ENCODE measurements at regions not wholly inside any gene's neighbourhood (a gene's known extent, or its start where the extent isn't known, plus 50 kb on each side); places are given as distances from the start of the nearest gene placed in this dataset.

- Histone ChIP-seq H3K27ac (ENCODE audit: low read depth, low read length) (no peak overlapping the region), H3K4me1 (ENCODE audit: insufficient read depth, low read length) (peaks cover 20% of the 10 kb centered on the region), H3K9me3 (ENCODE audit: control insufficient read depth in 1 of 2, low read length in 2 of 2) (no peaks in the 10 kb centered on the region), H3K4me3 (ENCODE audit: low read length in 2 of 2) (no peak overlapping the region), H3K36me3 (ENCODE audit: insufficient read depth, low read length) (no peaks in the 10 kb centered on the region), H3K27me3 (ENCODE audit: insufficient read depth, low read length) (no peaks in the 10 kb centered on the region)
- peaks cover 17 to 39% (median 25%) of the 10 kb centered on the region in 4 donors for H3K4me1 Mint-ChIP-seq
- no peaks in the 10 kb centered on the region for H3K36me3 Mint-ChIP-seq
- no peak overlapping the region for H3K4me3 Mint-ChIP-seq
- ChIA-PET POLR2A (ENCODE audit: partially characterized antibody) (interaction anchor here (1.0 to 3.5 kb wide), 2 partner anchors 23 to 70 kb away, joined by 3 to 15 read pairs; partner anchors contain the start of gene PHLDA1), CTCF (ENCODE audit: partially characterized antibody) (interaction anchor here (0.9 kb wide), 1 partner anchor 9 kb away, joined by 3 read pairs; no protein-coding TSS in a partner anchor)
- H3K27me3 Mint-ChIP-seq: no peaks in the 10 kb centered on the region
- H3K27ac Mint-ChIP-seq: peak overlapping the region in 1 of 7 donors; percentile 20
- no peak for DNase-seq
- intact Hi-C loops (cut with micrococcal nuclease): no loop called here
- no peaks in the 10 kb centered on the region for H3K9me3 Mint-ChIP-seq
Measured at GRCh38 chr12:75960954-75961661, 70.5 kb downstream of the PHLDA1 start.

GRCh38 chr12:75960086-75960910 lies 71.3 kb downstream of the PHLDA1 start:
- H3K36me3 Mint-ChIP-seq: no peaks in the 10 kb centered on the region
- H3K4me3 Mint-ChIP-seq: peak overlapping the region in 1 of 8 donors; percentile 9
- Histone ChIP-seq H3K4me1 (ENCODE audit: insufficient read depth, low read length) (peaks cover 20% of the 10 kb centered on the region), H3K27me3 (ENCODE audit: insufficient read depth, low read length) (no peaks in the 10 kb centered on the region), H3K4me3 (ENCODE audit: low read length in 2 of 2) (no peak overlapping the region), H3K36me3 (ENCODE audit: insufficient read depth, low read length) (no peaks in the 10 kb centered on the region), H3K9me3 (ENCODE audit: control insufficient read depth in 1 of 2, low read length in 2 of 2) (no peaks in the 10 kb centered on the region), H3K27ac (ENCODE audit: low read depth, low read length) (no peak overlapping the region)
- ChIA-PET POLR2A (ENCODE audit: partially characterized antibody) (interaction anchor here (1.4 to 3.5 kb wide), 3 partner anchors 9 to 71 kb away, joined by 3 to 15 read pairs (median 4); partner anchors contain the start of gene PHLDA1), CTCF (ENCODE audit: partially characterized antibody) (interaction anchor here (0.9 kb wide), 1 partner anchor 11 kb away, joined by 3 read pairs; no protein-coding TSS in a partner anchor)
- intact Hi-C loops (cut with micrococcal nuclease): no loop called here
- H3K4me1 Mint-ChIP-seq: peaks cover 17 to 39% (median 25%) of the 10 kb centered on the region in 4 donors
- no peaks in the 10 kb centered on the region for H3K9me3 Mint-ChIP-seq
- no peak for DNase-seq
- no peaks in the 10 kb centered on the region for H3K27me3 Mint-ChIP-seq
- peak overlapping the region in 2 of 7 donors; percentile 32 to 76 for H3K27ac Mint-ChIP-seq

DNA sequence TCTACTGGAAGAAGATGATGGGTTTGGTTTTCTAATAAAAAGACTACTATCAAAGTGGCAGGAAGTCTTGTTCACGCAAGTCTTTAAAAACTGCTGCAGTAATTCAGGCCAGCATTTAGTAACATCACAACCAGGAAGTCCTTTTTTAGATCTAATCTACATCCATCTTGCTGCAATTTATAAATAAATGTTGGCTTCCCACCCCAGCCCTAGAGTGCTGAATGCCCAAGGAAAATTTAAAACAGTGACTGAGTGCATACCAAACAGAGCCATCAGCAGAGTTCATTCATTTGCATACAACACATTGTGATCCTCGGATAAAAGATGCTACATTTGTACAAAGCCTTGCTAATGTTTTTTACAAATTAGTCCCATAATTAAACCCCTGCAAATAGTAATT lies 72.1 kb downstream of the PHLDA1 start:
- ChIA-PET CTCF (ENCODE audit: partially characterized antibody) (interaction anchor here (0.9 to 1.1 kb wide), 2 partner anchors 11 to 18 kb away, joined by 3 read pairs; no protein-coding TSS in a partner anchor), POLR2A (ENCODE audit: partially characterized antibody) (interaction anchor here (1.4 to 3.5 kb wide), 4 partner anchors 10 to 72 kb away, joined by 3 to 15 read pairs (median 4); partner anchors contain the start of gene PHLDA1)
- Mint-ChIP-seq H3K4me3 (peak overlapping the region in 4 of 8 donors; percentile 16 to 62 (median 41)), H3K27ac (peak overlapping the region in 5 of 7 donors; percentile 6 to 77 (median 30)), H3K27me3 (no peaks in the 10 kb centered on the region), H3K9me3 (no peaks in the 10 kb centered on the region), H3K4me1 (peaks cover 17 to 39% (median 23%) of the 10 kb centered on the region in 4 donors), H3K36me3 (no peaks in the 10 kb centered on the region)
- Histone ChIP-seq H3K36me3 (ENCODE audit: insufficient read depth, low read length) (no peaks in the 10 kb centered on the region), H3K27ac (ENCODE audit: low read depth, low read length) (no peak overlapping the region), H3K4me3 (ENCODE audit: low read length in 2 of 2) (no peak overlapping the region), H3K27me3 (ENCODE audit: insufficient read depth, low read length) (no peaks in the 10 kb centered on the region), H3K4me1 (ENCODE audit: insufficient read depth, low read length) (peaks cover 20% of the 10 kb centered on the region), H3K9me3 (ENCODE audit: control insufficient read depth in 1 of 2, low read length in 2 of 2) (no peaks in the 10 kb centered on the region)
- no peak for DNase-seq
- intact Hi-C loops (cut with micrococcal nuclease): no loop called here

GRCh38 chr12:75959060-75959459 lies 72.5 kb downstream of the PHLDA1 start:
- Histone ChIP-seq H3K9me3 (ENCODE audit: control insufficient read depth in 1 of 2, low read length in 2 of 2) (no peaks in the 10 kb centered on the region), H3K36me3 (ENCODE audit: insufficient read depth, low read length) (no peaks in the 10 kb centered on the region), H3K4me3 (ENCODE audit: low read length in 2 of 2) (no peak overlapping the region), H3K27me3 (ENCODE audit: insufficient read depth, low read length) (no peaks in the 10 kb centered on the region), H3K27ac (ENCODE audit: low read depth, low read length) (no peak overlapping the region), H3K4me1 (ENCODE audit: insufficient read depth, low read length) (peaks cover 20% of the 10 kb centered on the region)
- H3K27ac Mint-ChIP-seq: peak overlapping the region in 6 of 7 donors; percentile 0 to 77 (median 32)
- no peaks in the 10 kb centered on the region for H3K27me3 Mint-ChIP-seq
- H3K36me3 Mint-ChIP-seq: no peaks in the 10 kb centered on the region
- intact Hi-C loops (cut with micrococcal nuclease): no loop called here
- H3K9me3 Mint-ChIP-seq: no peaks in the 10 kb centered on the region
- peak overlapping the region in 3 of 8 donors; percentile 20 to 62 (median 45) for H3K4me3 Mint-ChIP-seq
- no peak for DNase-seq
- ChIA-PET CTCF (ENCODE audit: partially characterized antibody) (interaction anchor here (1.1 kb wide), 1 partner anchor 19 kb away, joined by 3 read pairs; no protein-coding TSS in a partner anchor), POLR2A (ENCODE audit: partially characterized antibody) (interaction anchor here (1.4 to 3.5 kb wide), 3 partner anchors 19 to 72 kb away, joined by 4 to 15 read pairs (median 4); partner anchors contain the start of gene PHLDA1)
- peaks cover 15 to 35% (median 19%) of the 10 kb centered on the region in 4 donors for H3K4me1 Mint-ChIP-seq

DNA sequence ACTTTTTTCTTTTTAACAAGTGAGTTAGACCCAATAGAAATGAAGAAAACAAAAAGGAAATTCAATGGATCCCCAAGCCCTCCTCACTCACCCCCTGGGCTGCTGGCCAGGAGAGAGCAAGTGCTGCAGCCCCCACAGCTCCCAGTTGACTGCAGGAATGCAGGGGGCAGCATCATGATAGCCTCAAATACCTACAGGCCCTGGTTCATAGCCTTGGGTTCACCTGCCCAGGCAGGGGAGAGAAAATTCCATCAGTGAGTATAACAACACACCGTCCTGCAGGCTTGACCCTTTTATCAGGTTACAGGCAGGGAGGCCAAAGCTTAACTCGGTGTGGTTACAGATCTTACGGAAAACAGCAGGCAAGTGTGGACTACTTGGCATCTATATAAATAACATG lies 76.3 kb downstream of the PHLDA1 start:
- Mint-ChIP-seq H3K27me3 (no peaks in the 10 kb centered on the region), H3K36me3 (no peaks in the 10 kb centered on the region), H3K9me3 (no peaks in the 10 kb centered on the region), H3K4me1 (peaks cover 13 to 19% (median 16%) of the 10 kb centered on the region in 4 donors), H3K4me3 (no peak overlapping the region), H3K27ac (no peak overlapping the region)
- no peak for DNase-seq
- CTCF ChIA-PET (ENCODE audit: partially characterized antibody): no interaction called here
- Histone ChIP-seq H3K27ac (ENCODE audit: low read depth, low read length) (no peak overlapping the region), H3K36me3 (ENCODE audit: insufficient read depth, low read length) (no peaks in the 10 kb centered on the region), H3K4me3 (ENCODE audit: low read length in 2 of 2) (no peak overlapping the region), H3K9me3 (ENCODE audit: control insufficient read depth in 1 of 2, low read length in 2 of 2) (no peaks in the 10 kb centered on the region), H3K27me3 (ENCODE audit: insufficient read depth, low read length) (no peaks in the 10 kb centered on the region), H3K4me1 (ENCODE audit: insufficient read depth, low read length) (peaks cover 16% of the 10 kb centered on the region)
- intact Hi-C loops (cut with micrococcal nuclease): no loop called here
- POLR2A ChIA-PET (ENCODE audit: partially characterized antibody): interaction anchor here (0.7 kb wide), 1 partner anchor 24 kb away, joined by 4 read pairs; no protein-coding TSS in a partner anchor

DNA sequence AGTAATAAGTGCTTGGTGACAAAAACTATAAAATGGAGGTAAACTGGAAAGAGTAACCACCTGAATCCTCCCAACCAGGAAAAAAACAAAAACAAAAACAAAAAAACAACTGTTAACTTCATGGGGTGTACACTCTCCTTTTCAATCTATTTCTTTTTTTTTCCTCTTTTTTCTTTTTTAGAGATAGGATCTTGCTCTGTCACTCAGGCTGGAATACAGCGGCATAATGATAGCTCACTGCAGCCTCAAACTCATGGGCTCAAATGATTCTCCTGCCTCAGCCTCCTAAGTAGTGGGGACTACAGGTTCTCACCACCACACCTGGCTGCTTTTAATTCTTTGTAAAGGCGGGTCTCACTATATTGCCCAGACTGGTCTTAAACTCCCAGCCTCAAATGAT lies 76.8 kb downstream of the PHLDA1 start:
- no peak overlapping the region for H3K4me3 Mint-ChIP-seq
- peaks cover 11% of the 10 kb centered on the region for H3K4me1 ChIP-seq (ENCODE audit: insufficient read depth, low read length)
- H3K27ac ChIP-seq (ENCODE audit: low read depth, low read length): no peak overlapping the region
- H3K9me3 ChIP-seq (ENCODE audit: control insufficient read depth in 1 of 2, low read length in 2 of 2): no peaks in the 10 kb centered on the region
- no peak overlapping the region for H3K4me3 ChIP-seq (ENCODE audit: low read length in 2 of 2)
- ChIA-PET CTCF (ENCODE audit: partially characterized antibody) (no interaction called here), POLR2A (ENCODE audit: partially characterized antibody) (no interaction called here)
- H3K9me3 Mint-ChIP-seq: no peaks in the 10 kb centered on the region
- peaks cover 9 to 14% (median 11%) of the 10 kb centered on the region in 4 donors for H3K4me1 Mint-ChIP-seq
- intact Hi-C loops (cut with micrococcal nuclease): no loop called here
- no peaks in the 10 kb centered on the region for H3K36me3 Mint-ChIP-seq
- no peaks in the 10 kb centered on the region for H3K27me3 ChIP-seq (ENCODE audit: insufficient read depth, low read length)
- H3K27me3 Mint-ChIP-seq: no peaks in the 10 kb centered on the region
- DNase-seq: no peak
- H3K27ac Mint-ChIP-seq: no peak overlapping the region
- H3K36me3 ChIP-seq (ENCODE audit: insufficient read depth, low read length): no peaks in the 10 kb centered on the region

DNA sequence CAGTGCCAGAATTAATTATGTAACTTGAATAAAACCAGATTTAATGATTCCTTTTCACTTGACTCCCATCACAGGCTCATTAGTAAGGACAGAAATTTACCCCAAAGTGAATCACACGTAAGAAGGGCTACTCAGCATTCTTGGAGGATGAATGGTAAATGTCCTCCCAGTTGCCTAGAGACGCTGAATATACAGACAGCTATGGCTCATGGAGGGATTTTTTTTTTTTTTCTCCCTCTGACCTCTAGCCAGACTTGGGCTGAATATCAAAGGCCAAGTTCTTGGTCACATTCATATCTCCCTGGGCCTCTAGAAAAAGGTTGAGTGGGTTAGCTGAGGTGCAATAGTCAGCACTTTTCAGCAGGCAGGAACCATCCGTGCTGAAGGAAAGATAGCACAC lies 77.5 kb downstream of the PHLDA1 start:
- no peaks in the 10 kb centered on the region for H3K36me3 Mint-ChIP-seq
- intact Hi-C loops (cut with micrococcal nuclease): no loop called here
- no peak overlapping the region for H3K27ac Mint-ChIP-seq
- no peaks in the 10 kb centered on the region for H3K27me3 ChIP-seq (ENCODE audit: insufficient read depth, low read length)
- ChIA-PET POLR2A (ENCODE audit: partially characterized antibody) (no interaction called here), CTCF (ENCODE audit: partially characterized antibody) (no interaction called here)
- no peak overlapping the region for H3K4me3 Mint-ChIP-seq
- H3K4me1 Mint-ChIP-seq: peaks cover 3 to 7% (median 5%) of the 10 kb centered on the region in 4 donors
- H3K4me3 ChIP-seq (ENCODE audit: low read length in 2 of 2): no peak overlapping the region
- no peak overlapping the region for H3K27ac ChIP-seq (ENCODE audit: low read depth, low read length)
- no peaks in the 10 kb centered on the region for H3K27me3 Mint-ChIP-seq
- H3K4me1 ChIP-seq (ENCODE audit: insufficient read depth, low read length): peaks cover 4% of the 10 kb centered on the region
- H3K9me3 Mint-ChIP-seq: no peaks in the 10 kb centered on the region
- DNase-seq: no peak
- H3K36me3 ChIP-seq (ENCODE audit: insufficient read depth, low read length): no peaks in the 10 kb centered on the region
- H3K9me3 ChIP-seq (ENCODE audit: control insufficient read depth in 1 of 2, low read length in 2 of 2): no peaks in the 10 kb centered on the region
